ENCODE measurements at regions not wholly inside any gene's neighbourhood (a gene's known extent, or its start where the extent isn't known, plus 50 kb on each side); places are given as distances from the start of the nearest gene placed in this dataset.
"Not testable (repeated sequence)": the region's sequence is repeated elsewhere in the genome, so short reads cannot be mapped to it uniquely, and the experiment has no call there.

- Mint-ChIP-seq H3K27ac (peak overlapping the region; percentile 68), H3K4me1 (peaks cover 16% of the 10 kb centered on the region)
- H3K79me2 ChIP-seq (ENCODE audit: control insufficient read depth, insufficient read depth, low read length); H3K4me3 ChIP-seq (ENCODE audit: control extremely low read depth in 1 of 5, extremely low read depth in 1 of 5, insufficient read depth in 1 of 5, low read depth in 2 of 5, low read length in 4 of 5); H2AFZ ChIP-seq (ENCODE audit: insufficient read depth, low read depth, low read length, poor library complexity, severe bottlenecking); POLR2A ChIA-PET; H4K20me1 ChIP-seq (ENCODE audit: control insufficient read depth, insufficient read depth, low read length, poor library complexity, severe bottlenecking); H3K4me2 ChIP-seq (replicated peaks; ENCODE audit: low read depth, low read length, poor library complexity, severe bottlenecking); CTCF ChIA-PET; ATAC-seq (ENCODE audit: low read depth); H3K4me3 Mint-ChIP-seq; H3K27me3 ChIP-seq (replicated peaks in 1 of 4; ENCODE audit: control extremely low read depth in 1 of 4, control insufficient read depth in 3 of 4, insufficient read depth in 4 of 4, low read length in 3 of 4); H3K9me3 Mint-ChIP-seq (ENCODE audit: insufficient read depth); H3K9ac ChIP-seq (ENCODE audit: low read length); H3K9me3 ChIP-seq (ENCODE audit: control extremely low read depth in 1 of 3, control insufficient read depth in 2 of 3, insufficient read depth in 1 of 3, low read length in 2 of 3); H3K27ac ChIP-seq (ENCODE audit: low read length in 2 of 2); H3K36me3 ChIP-seq (replicated peaks in 1 of 2; ENCODE audit: control extremely low read depth in 1 of 2, control insufficient read depth in 1 of 2, extremely low read depth in 1 of 2, insufficient read depth in 2 of 2, low read length in 1 of 2); H3K27me3 Mint-ChIP-seq; DNase-seq; intact Hi-C loops (cut with micrococcal nuclease); H3K4me1 ChIP-seq (ENCODE audit: control insufficient read depth in 2 of 2, insufficient read depth in 2 of 2, low read length in 2 of 2): not testable (repeated sequence)
- no CpG with 5 or more reads among the region's 2 CpGs for WGBS (ENCODE audit: insufficient coverage)
Measured at GRCh38 chr2:87464219-87464618, 283.7 kb upstream of the PLGLB2 start.

- peaks cover 8 to 24% of the 10 kb centered on the region in 2 donors for H3K4me1 ChIP-seq (ENCODE audit: control insufficient read depth in 2 of 2, insufficient read depth in 2 of 2, low read length in 2 of 2)
- H3K79me2 ChIP-seq (ENCODE audit: control insufficient read depth, insufficient read depth, low read length); H3K27me3 Mint-ChIP-seq; H3K9me3 ChIP-seq (ENCODE audit: control extremely low read depth in 1 of 3, control insufficient read depth in 2 of 3, insufficient read depth in 1 of 3, low read length in 2 of 3); DNase-seq; H4K20me1 ChIP-seq (ENCODE audit: control insufficient read depth, insufficient read depth, low read length, poor library complexity, severe bottlenecking); intact Hi-C loops (cut with micrococcal nuclease); H3K36me3 ChIP-seq (replicated peaks in 1 of 2; ENCODE audit: control extremely low read depth in 1 of 2, control insufficient read depth in 1 of 2, extremely low read depth in 1 of 2, insufficient read depth in 2 of 2, low read length in 1 of 2); CTCF ChIA-PET; H3K9ac ChIP-seq (ENCODE audit: low read length); ATAC-seq (ENCODE audit: low read depth); H3K27ac Mint-ChIP-seq; POLR2A ChIA-PET; H2AFZ ChIP-seq (ENCODE audit: insufficient read depth, low read depth, low read length, poor library complexity, severe bottlenecking); H3K9me3 Mint-ChIP-seq (ENCODE audit: insufficient read depth); H3K4me3 ChIP-seq (ENCODE audit: control extremely low read depth in 1 of 5, extremely low read depth in 1 of 5, insufficient read depth in 1 of 5, low read depth in 2 of 5, low read length in 4 of 5); H3K27me3 ChIP-seq (replicated peaks in 1 of 4; ENCODE audit: control extremely low read depth in 1 of 4, control insufficient read depth in 3 of 4, insufficient read depth in 4 of 4, low read length in 3 of 4); H3K27ac ChIP-seq (ENCODE audit: low read length in 2 of 2); H3K4me3 Mint-ChIP-seq; H3K4me2 ChIP-seq (replicated peaks; ENCODE audit: low read depth, low read length, poor library complexity, severe bottlenecking): not testable (repeated sequence)
- H3K4me1 Mint-ChIP-seq: peaks cover 26% of the 10 kb centered on the region
- WGBS (ENCODE audit: insufficient coverage): no CpG with 5 or more reads among the region's 3 CpGs
Measured at GRCh38 chr2:87465730-87466129, 282.2 kb upstream of the PLGLB2 start.
